ENCODE measurements at regions not wholly inside any gene's neighbourhood (a gene's known extent, or its start where the extent isn't known, plus 50 kb on each side); places are given as distances from the start of the nearest gene placed in this dataset.

- Histone ChIP-seq H3K4me1 (replicated peaks; ENCODE audit: insufficient read depth) (no peaks in the 10 kb centered on the region), H2AFZ (no peak overlapping the region), H3F3A (ENCODE audit: insufficient read depth, low read depth) (no peaks in the 10 kb centered on the region), H3K4me3 (no peak overlapping the region), H3K27ac (no peak overlapping the region), H3K79me2 (ENCODE audit: low read depth) (no peaks in the 10 kb centered on the region), H3K36me3 (ENCODE audit: low read depth) (no peaks in the 10 kb centered on the region), H3K27me3 (ENCODE audit: insufficient read depth, low read depth) (no peaks in the 10 kb centered on the region), H4K20me1 (ENCODE audit: insufficient read depth) (no peaks in the 10 kb centered on the region), H3K4me2 (no peak overlapping the region), H3K9me3 (ENCODE audit: insufficient read depth, low read depth) (no peaks in the 10 kb centered on the region), H3K9me2 (ENCODE audit: insufficient read depth) (no peaks in the 10 kb centered on the region)
- no TSS peak for BruUV-seq (replicated peaks)
- POLR2A ChIA-PET (ENCODE audit: unreplicated experiment) = no interaction called here
- intact Hi-C loops (cut with micrococcal nuclease; ENCODE audit: unreplicated experiment) = no loop called here
- DNase-seq = no peak
- TF ChIP-seq EZH2 (IDR thresholded peaks at IDR 0.05; ENCODE audit: low read depth) = no peak
- TF ChIP-seq CTCF (conservative IDR thresholded peaks at IDR 0.05) = no peak
- CTCF ChIA-PET = no interaction called here
Measured at GRCh38 chr2:107093426-107093957, 207.5 kb upstream of the ST6GAL2 start.

DNA sequence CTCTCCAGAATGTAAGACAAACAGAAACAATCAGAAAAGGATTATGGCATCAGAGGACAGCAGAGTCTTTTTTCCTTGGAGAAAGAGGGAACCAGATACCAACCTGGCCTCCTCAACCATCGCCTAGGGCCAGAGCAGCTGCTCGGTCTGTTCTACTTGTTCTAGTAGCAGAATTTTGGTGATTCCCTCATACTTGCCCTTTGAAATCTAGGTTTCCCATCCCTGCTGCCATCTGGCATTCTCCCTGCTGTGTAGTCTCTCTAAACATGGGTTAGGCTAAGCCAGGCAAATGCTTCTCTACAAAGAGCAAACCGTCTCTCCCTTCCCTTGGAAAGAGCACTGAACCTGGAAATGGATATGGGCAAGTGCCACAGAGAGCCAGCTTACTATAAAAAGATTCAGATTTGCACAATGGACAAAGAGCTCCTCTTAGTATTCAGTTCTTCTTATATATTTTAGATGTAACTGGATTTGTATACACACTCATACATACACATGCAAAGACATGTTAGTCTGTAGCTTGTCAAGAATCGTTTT lies 208.6 kb upstream of the ST6GAL2 start:
- no peak overlapping the region for H3K4me2 ChIP-seq
- H2AFZ ChIP-seq = no peak overlapping the region
- no peaks in the 10 kb centered on the region for H3K27me3 ChIP-seq (ENCODE audit: insufficient read depth, low read depth)
- no peak overlapping the region for H3K27ac ChIP-seq
- H3F3A ChIP-seq (ENCODE audit: insufficient read depth, low read depth) = no peaks in the 10 kb centered on the region
- ChIA-PET POLR2A (ENCODE audit: unreplicated experiment) (no interaction called here), CTCF (no interaction called here)
- H3K4me3 ChIP-seq = no peak overlapping the region
- no peaks in the 10 kb centered on the region for H4K20me1 ChIP-seq (ENCODE audit: insufficient read depth)
- H3K9me2 ChIP-seq (ENCODE audit: insufficient read depth) = no peaks in the 10 kb centered on the region
- no peaks in the 10 kb centered on the region for H3K79me2 ChIP-seq (ENCODE audit: low read depth)
- H3K4me1 ChIP-seq (replicated peaks; ENCODE audit: insufficient read depth) = no peaks in the 10 kb centered on the region
- no peak for DNase-seq
- BruUV-seq (replicated peaks) = no TSS peak
- no peaks in the 10 kb centered on the region for H3K9me3 ChIP-seq (ENCODE audit: insufficient read depth, low read depth)
- intact Hi-C loops (cut with micrococcal nuclease; ENCODE audit: unreplicated experiment) = no loop called here
- TF ChIP-seq CTCF (conservative IDR thresholded peaks at IDR 0.05) (no peak), EZH2 (IDR thresholded peaks at IDR 0.05; ENCODE audit: low read depth) (no peak)
- no peaks in the 10 kb centered on the region for H3K36me3 ChIP-seq (ENCODE audit: low read depth)

DNA sequence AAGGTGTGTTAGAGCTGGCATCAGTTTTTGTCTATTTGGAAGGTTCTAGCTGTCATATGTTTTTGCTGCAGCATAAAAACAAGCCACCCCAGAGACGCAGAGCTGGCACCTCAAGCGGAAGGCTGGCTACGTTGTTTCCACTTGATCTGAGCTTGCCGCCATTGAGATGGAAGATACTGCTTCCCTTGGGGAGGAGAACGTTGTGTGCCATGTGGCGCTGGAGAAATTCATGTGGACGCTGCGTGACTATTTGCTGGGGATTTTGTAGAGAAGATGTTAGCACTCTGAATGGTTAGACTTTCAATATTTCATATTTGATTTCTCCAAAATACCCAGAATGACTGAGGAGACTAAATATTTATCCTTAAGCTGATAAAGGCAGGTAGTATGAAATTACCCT lies 216.2 kb upstream of the ST6GAL2 start:
- H3K9me2 ChIP-seq (ENCODE audit: insufficient read depth) = no peaks in the 10 kb centered on the region
- H3K4me3 ChIP-seq = no peak overlapping the region
- no peaks in the 10 kb centered on the region for H3K9me3 ChIP-seq (ENCODE audit: insufficient read depth, low read depth)
- TF ChIP-seq CTCF (conservative IDR thresholded peaks at IDR 0.05) (no peak), EZH2 (IDR thresholded peaks at IDR 0.05; ENCODE audit: low read depth) (no peak)
- no peak overlapping the region for H3K27ac ChIP-seq
- no peak overlapping the region for H2AFZ ChIP-seq
- no peak for DNase-seq
- no TSS peak for BruUV-seq (replicated peaks)
- CTCF ChIA-PET = no interaction called here
- no peaks in the 10 kb centered on the region for H3K79me2 ChIP-seq (ENCODE audit: low read depth)
- intact Hi-C loops (cut with micrococcal nuclease; ENCODE audit: unreplicated experiment) = no loop called here
- no peaks in the 10 kb centered on the region; the same call in 1 of the 2 replicates for H3K27me3 ChIP-seq (ENCODE audit: insufficient read depth, low read depth)
- POLR2A ChIA-PET (ENCODE audit: unreplicated experiment) = no interaction called here
- no peaks in the 10 kb centered on the region for H4K20me1 ChIP-seq (ENCODE audit: insufficient read depth)
- H3K36me3 ChIP-seq (ENCODE audit: low read depth) = no peaks in the 10 kb centered on the region
- no peak overlapping the region for H3K4me2 ChIP-seq
- no peaks in the 10 kb centered on the region for H3F3A ChIP-seq (ENCODE audit: insufficient read depth, low read depth)
- H3K4me1 ChIP-seq (replicated peaks; ENCODE audit: insufficient read depth) = no peaks in the 10 kb centered on the region
